Loucy (cell line): ENCODE measurements at regions not wholly inside any gene's neighbourhood (a gene's known extent, or its start where the extent isn't known, plus 50 kb on each side); places are given as distances from the start of the nearest gene placed in this dataset.

Experiments used
- H2AFZ ChIP-seq: fragments of 200-600 bp; sonication (generic); 2 replicates; pipeline ENCODE4 v1.6.0; 2016; ENCODE audit warnings: antibody characterized with exemption, mild to moderate bottlenecking, low read length, moderate library complexity
- H3F3A ChIP-seq: fragments of 200-600 bp; 2 replicates; pipeline ENCODE4 v1.6.0; 2016; ENCODE audit warnings: antibody characterized with exemption, low read depth, mild to moderate bottlenecking
- H3K27me3 ChIP-seq: fragments of 200-600 bp; sonication (generic); 2 replicates; pipeline ENCODE4 v1.6.1; 2014; ENCODE audit warnings: low read length, mild to moderate bottlenecking; ENCODE audit not compliant: insufficient read depth, poor library complexity, severe bottlenecking
- H3K36me3 ChIP-seq: fragments of 200-600 bp; sonication (generic); 2 replicates; pipeline ENCODE4 v1.6.1; 2016; ENCODE audit warnings: low read length; ENCODE audit not compliant: insufficient read depth
- H3K4me1 ChIP-seq: fragments of 200-600 bp; sonication (generic); 2 replicates; pipeline ENCODE4 v1.5.1; 2014; ENCODE audit warnings: low read length, mild to moderate bottlenecking; ENCODE audit not compliant: insufficient read depth, poor library complexity, severe bottlenecking
- H3K4me2 ChIP-seq: fragments of 200-600 bp; sonication (generic); 2 replicates; pipeline ENCODE4 v1.6.0; 2014; ENCODE audit warnings: antibody characterized with exemption, low read length, low read depth, mild to moderate bottlenecking; ENCODE audit not compliant: poor library complexity, severe bottlenecking
- H3K4me3 ChIP-seq: fragments of 200-600 bp; sonication (generic); 2 replicates; pipeline ENCODE4 v1.5.1; 2014; ENCODE audit warnings: low read length, mild to moderate bottlenecking, mixed read lengths; ENCODE audit not compliant: poor library complexity, severe bottlenecking
- H3K79me2 ChIP-seq: fragments of 200-600 bp; sonication (generic); 2 replicates; pipeline ENCODE4 v1.6.1; 2014; ENCODE audit warnings: low read length; ENCODE audit not compliant: insufficient read depth
- H3K9ac ChIP-seq: fragments of 200-600 bp; sonication (generic); 2 replicates; pipeline ENCODE4 v1.6.0; 2014; ENCODE audit warnings: mild to moderate bottlenecking, low read depth, low read length, moderate library complexity; ENCODE audit not compliant: poor library complexity, severe bottlenecking
- H3K9me2 ChIP-seq: fragments of 200-600 bp; sonication (generic); replicated peaks from 2 replicates; pipeline ENCODE4 v1.6.1; 2016; ENCODE audit warnings: low read depth, low read length, mixed read lengths
- H3K9me3 ChIP-seq: fragments of 200-600 bp; sonication (generic); 2 replicates; pipeline ENCODE4 v1.6.1; 2014; ENCODE audit warnings: mild to moderate bottlenecking, antibody characterized with exemption, low read length, low read depth; ENCODE audit not compliant: insufficient read depth
- H4K20me1 ChIP-seq: fragments of 200-600 bp; sonication (generic); 2 replicates; pipeline ENCODE4 v1.6.0; 2014; ENCODE audit warnings: antibody characterized with exemption, low read length, mild to moderate bottlenecking; ENCODE audit not compliant: insufficient read depth, poor library complexity, severe bottlenecking
- EZH2phosphoT487 ChIP-seq: fragments of 200-600 bp; IDR thresholded peaks from 2 replicates; pipeline ENCODE4 v1.6.1; 2018; ENCODE audit warnings: antibody characterized with exemption, mild to moderate bottlenecking, moderate library complexity, borderline replicate concordance
- TF ChIP-seq, protein P1 (sequence below): fragments of 200-600 bp; sonication (generic); conservative IDR thresholded peaks from 2 replicates; pipeline ENCODE4 v1.5.1; 2014; ENCODE audit warnings: mild to moderate bottlenecking, antibody characterized with exemption, low read length

DNA sequence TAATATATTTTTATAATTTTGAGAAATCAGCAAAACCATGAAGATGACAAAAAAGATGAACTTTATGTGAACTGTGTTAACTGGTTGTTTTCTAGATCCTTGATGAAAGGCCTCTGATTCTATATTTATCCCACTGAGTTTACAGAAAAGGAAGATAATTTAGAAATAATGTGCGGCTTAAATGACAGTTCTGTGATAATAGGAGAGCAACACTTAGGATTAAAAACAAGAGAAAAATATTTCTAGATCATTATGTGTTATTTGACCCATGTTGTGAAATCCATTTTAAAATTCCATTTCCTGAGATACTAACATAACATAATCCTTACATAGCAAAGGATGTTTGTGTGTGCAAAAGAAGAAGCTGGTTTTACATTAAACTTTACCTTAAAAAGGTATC, 598.0 kb downstream of the DIPK2A start:
- Histone ChIP-seq H3F3A (no peaks in the 10 kb centered on the region), H3K36me3 (no peaks in the 10 kb centered on the region), H3K4me3 (no peak overlapping the region), H3K9ac (no peak overlapping the region), H3K79me2 (no peaks in the 10 kb centered on the region), H3K27me3 (no peaks in the 10 kb centered on the region), H3K9me3 (no peaks in the 10 kb centered on the region), H3K4me2 (no peak overlapping the region), H3K4me1 (no peaks in the 10 kb centered on the region), H4K20me1 (no peaks in the 10 kb centered on the region), H3K9me2 (no peaks in the 10 kb centered on the region), H2AFZ (no peak overlapping the region)
- TF ChIP-seq EZH2phosphoT487 = no peak
- TF ChIP-seq, protein P1, sequence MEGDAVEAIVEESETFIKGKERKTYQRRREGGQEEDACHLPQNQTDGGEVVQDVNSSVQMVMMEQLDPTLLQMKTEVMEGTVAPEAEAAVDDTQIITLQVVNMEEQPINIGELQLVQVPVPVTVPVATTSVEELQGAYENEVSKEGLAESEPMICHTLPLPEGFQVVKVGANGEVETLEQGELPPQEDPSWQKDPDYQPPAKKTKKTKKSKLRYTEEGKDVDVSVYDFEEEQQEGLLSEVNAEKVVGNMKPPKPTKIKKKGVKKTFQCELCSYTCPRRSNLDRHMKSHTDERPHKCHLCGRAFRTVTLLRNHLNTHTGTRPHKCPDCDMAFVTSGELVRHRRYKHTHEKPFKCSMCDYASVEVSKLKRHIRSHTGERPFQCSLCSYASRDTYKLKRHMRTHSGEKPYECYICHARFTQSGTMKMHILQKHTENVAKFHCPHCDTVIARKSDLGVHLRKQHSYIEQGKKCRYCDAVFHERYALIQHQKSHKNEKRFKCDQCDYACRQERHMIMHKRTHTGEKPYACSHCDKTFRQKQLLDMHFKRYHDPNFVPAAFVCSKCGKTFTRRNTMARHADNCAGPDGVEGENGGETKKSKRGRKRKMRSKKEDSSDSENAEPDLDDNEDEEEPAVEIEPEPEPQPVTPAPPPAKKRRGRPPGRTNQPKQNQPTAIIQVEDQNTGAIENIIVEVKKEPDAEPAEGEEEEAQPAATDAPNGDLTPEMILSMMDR = no peak

DNA sequence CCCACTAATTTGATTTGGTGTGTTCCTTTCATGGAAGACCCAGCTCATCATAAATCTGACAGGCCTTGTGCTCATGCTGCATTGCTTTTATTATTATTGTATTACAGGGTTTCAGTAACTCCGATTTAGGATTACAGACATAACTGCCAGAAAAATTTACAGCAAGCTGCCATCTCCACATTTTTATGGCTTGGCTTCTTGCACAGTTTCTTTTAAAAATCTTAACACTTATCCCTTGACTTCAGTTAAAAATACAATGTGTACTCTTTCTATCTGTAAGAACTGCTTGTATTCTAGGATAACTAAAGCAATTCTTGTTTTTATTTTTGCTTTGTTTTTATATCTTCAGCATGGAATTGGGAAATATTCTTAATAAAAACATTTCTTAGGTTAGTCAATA, 612.2 kb downstream of the DIPK2A start:
- no peak overlapping the region for H3K9ac ChIP-seq
- no peaks in the 10 kb centered on the region for H3K36me3 ChIP-seq
- no peaks in the 10 kb centered on the region for H3K79me2 ChIP-seq
- no peaks in the 10 kb centered on the region for H4K20me1 ChIP-seq
- H3K4me3 ChIP-seq = no peak overlapping the region
- TF ChIP-seq EZH2phosphoT487 = no peak
- TF ChIP-seq, protein P1 = no peak
- H3F3A ChIP-seq = no peaks in the 10 kb centered on the region
- H2AFZ ChIP-seq = no peak overlapping the region
- no peaks in the 10 kb centered on the region for H3K27me3 ChIP-seq
- H3K4me2 ChIP-seq = no peak overlapping the region
- H3K9me3 ChIP-seq = peaks cover 2% of the 10 kb centered on the region; the same call in 1 of the 2 replicates
- H3K4me1 ChIP-seq = no peaks in the 10 kb centered on the region
- no peaks in the 10 kb centered on the region for H3K9me2 ChIP-seq

DNA sequence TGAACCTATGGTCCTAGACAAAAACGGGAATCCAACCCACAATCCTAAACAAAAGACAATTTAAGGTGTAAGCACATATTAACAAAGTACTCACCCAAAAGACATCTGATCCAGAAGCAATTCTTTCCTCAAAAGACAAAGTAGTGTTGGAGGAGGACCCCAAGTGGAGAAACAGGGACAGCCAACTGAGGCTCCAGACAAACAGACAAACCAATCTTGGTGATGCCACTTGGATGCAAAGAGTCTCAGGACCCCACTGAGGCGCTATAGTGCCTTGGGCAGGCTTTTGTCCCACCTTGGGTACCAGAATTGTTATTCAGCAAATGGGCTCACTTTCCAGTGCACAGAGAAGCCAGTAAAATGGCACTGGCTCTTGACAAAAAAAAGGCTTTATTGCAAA, 613.8 kb downstream of the DIPK2A start:
- no peaks in the 10 kb centered on the region for H3F3A ChIP-seq
- no peak overlapping the region for H3K4me2 ChIP-seq
- no peak overlapping the region for H2AFZ ChIP-seq
- H4K20me1 ChIP-seq = no peaks in the 10 kb centered on the region
- H3K36me3 ChIP-seq = no peaks in the 10 kb centered on the region
- TF ChIP-seq EZH2phosphoT487 = no peak
- TF ChIP-seq, protein P1 = peak; percentile 25
- H3K79me2 ChIP-seq = no peaks in the 10 kb centered on the region
- no peak overlapping the region for H3K9ac ChIP-seq
- no peak overlapping the region for H3K4me3 ChIP-seq
- H3K9me3 ChIP-seq = peaks cover 2% of the 10 kb centered on the region; the same call in 1 of the 2 replicates
- no peaks in the 10 kb centered on the region for H3K4me1 ChIP-seq
- H3K9me2 ChIP-seq = no peaks in the 10 kb centered on the region
- H3K27me3 ChIP-seq = no peaks in the 10 kb centered on the region
